AG04449 (cell line): ENCODE measurements at regions not wholly inside any gene's neighbourhood (a gene's known extent, or its start where the extent isn't known, plus 50 kb on each side); places are given as distances from the start of the nearest gene placed in this dataset.

ENCODE experiments used
- CTCF ChIA-PET: fragments of 350-600 bp; formaldehyde crosslinking; extraction: SDS; loops from one replicate; lab custom pipeline; 2021; ENCODE audit warnings: antibody characterized with exemption; lab: Yijun Ruan, JAX
- POLR2A ChIA-PET: fragments of 400-600, 350-600 bp; formaldehyde crosslinking; extraction: SDS; loops from one replicate; lab custom pipeline; 2020; ENCODE audit warnings: antibody characterized with exemption, inconsistent platforms; lab: Yijun Ruan, JAX
- DNase-seq: peaks from one replicate; pipeline ENCODE4 v3.0.0-alpha.2; 2010; ENCODE audit warnings: low read depth, low spot score
- H3K4me3 ChIP-seq: 2 replicates; pipeline ENCODE4 v1.5.1; 2011; ENCODE audit warnings: low read depth, mild to moderate bottlenecking, control low read depth, low read length
- TF ChIP-seq, protein P1 (sequence below): IDR thresholded peaks from one replicate; pipeline ENCODE4 v1.5.1; 2011; ENCODE audit warnings: mild to moderate bottlenecking, moderate library complexity, low read length, control low read depth, inconsistent platforms; ENCODE audit not compliant: insufficient read depth; ENCODE audit errors: missing control alignments

DNA sequence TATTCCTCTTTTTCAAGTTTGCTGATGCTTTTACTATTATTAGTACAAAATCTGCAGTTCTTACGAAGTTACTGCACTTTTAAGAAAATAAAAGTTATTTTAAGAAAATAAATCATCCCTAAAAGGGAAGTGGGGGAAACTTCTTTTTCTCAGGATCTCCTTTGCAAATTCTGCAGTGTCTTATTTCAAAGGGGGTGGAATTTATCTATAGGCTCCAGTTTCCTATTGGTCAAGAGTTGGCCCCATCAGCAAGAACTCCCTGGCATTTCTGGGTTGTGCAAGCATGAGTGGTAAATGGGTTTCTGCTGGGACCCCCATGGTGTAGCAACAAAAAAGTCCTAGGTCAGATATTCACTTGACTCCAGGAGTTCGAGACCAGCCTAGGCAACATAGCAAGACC lies 136.3 kb upstream of the PRDM1 start:
- ChIA-PET POLR2A (no interaction called here), CTCF (interaction anchor here (0.9 kb wide), 1 partner anchor 9 kb away, joined by 3 read pairs; no protein-coding TSS in a partner anchor)
- no peak overlapping the region for H3K4me3 ChIP-seq
- TF ChIP-seq, protein P1, sequence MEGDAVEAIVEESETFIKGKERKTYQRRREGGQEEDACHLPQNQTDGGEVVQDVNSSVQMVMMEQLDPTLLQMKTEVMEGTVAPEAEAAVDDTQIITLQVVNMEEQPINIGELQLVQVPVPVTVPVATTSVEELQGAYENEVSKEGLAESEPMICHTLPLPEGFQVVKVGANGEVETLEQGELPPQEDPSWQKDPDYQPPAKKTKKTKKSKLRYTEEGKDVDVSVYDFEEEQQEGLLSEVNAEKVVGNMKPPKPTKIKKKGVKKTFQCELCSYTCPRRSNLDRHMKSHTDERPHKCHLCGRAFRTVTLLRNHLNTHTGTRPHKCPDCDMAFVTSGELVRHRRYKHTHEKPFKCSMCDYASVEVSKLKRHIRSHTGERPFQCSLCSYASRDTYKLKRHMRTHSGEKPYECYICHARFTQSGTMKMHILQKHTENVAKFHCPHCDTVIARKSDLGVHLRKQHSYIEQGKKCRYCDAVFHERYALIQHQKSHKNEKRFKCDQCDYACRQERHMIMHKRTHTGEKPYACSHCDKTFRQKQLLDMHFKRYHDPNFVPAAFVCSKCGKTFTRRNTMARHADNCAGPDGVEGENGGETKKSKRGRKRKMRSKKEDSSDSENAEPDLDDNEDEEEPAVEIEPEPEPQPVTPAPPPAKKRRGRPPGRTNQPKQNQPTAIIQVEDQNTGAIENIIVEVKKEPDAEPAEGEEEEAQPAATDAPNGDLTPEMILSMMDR = no peak
- no peak for DNase-seq

DNA sequence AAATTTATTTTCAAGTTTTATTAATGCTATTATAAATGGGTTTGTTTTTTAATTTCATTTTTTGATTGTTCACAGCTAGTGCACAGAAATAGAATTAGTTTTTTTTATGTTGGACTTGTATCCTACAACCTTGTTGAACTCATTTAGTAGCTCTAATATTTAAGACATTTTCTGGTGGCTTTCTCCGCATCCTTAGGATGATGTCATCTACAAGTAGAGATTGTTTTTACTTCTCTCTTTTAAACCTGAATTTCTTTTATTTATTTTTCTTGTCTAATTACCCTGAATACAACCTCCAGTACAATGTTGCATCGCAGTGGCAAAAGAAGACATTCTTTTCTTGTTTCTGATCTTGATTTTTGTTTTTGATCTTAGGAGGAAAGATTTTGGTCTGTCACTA lies 142.6 kb upstream of the PRDM1 start:
- no peak overlapping the region for H3K4me3 ChIP-seq
- CTCF ChIA-PET = interaction anchor here (1.3 kb wide), 1 partner anchor 10 kb away, joined by 4 read pairs; no protein-coding TSS in a partner anchor
- DNase-seq = no peak
- TF ChIP-seq, protein P1 = no peak
- POLR2A ChIA-PET = no interaction called here

DNA sequence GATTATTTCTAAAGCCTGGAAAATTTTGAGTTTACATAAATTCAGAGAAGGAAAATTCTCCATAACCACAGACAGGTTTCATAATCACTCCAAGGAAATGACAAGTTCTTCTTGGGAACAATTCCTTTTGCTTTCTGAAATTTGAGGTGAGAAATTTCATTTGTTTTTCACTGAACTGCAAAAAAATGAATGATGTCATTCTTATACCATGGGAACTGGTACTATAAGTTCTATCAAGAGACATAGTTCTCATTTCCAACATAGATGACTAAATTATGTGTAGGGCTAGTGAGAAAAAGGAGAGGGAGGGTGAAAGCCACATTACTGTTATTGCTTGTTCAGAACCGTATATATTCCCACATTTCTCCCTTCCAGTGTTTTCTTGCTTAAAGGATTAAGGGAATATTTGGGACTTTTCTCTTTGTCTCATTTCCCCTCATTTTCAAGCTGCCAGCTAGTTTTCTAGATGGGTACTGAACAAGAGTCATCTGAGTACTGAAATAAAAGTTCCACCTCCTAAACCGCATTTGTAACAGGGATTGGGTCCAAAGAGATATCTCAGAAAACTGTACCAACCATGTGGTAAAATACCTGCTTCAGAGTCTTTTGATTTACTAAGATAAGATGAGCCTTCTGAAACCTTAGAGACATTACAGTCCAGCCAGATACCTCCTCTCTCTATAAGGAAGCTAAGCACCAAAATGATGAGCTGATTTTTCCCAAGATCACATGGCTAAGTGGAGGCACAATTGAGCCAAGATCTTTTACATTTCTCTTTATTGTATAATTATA lies 144.3 kb upstream of the PRDM1 start:
- no peak overlapping the region for H3K4me3 ChIP-seq
- DNase-seq = peak; percentile 10
- TF ChIP-seq, protein P1 = no peak
- ChIA-PET CTCF (interaction anchor here (1.2 to 1.4 kb wide), 2 partner anchors 9 to 10 kb away, joined by 3 read pairs; no protein-coding TSS in a partner anchor), POLR2A (no interaction called here)

DNA sequence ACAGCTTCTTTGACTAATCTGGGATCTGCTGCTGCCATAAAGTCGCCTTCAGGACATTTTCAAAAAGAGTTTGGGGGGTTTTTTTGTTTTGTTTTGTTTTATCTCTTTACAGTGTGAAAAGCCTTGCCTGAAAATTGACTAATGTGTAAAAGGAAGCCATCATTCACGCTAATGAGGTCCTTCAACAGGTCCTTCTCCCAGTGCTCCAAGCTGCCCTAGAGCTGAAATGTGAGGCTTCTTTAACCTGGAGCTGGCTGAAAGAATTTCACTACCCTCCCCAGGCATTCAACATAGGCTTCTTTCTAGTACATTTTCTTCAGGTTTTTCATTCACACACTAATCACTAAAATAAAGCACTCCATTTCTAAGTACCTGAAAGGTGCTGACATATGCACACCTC lies 145.1 kb upstream of the PRDM1 start:
- ChIA-PET CTCF (interaction anchor here (1.4 kb wide), 1 partner anchor 10 kb away, joined by 3 read pairs; no protein-coding TSS in a partner anchor), POLR2A (no interaction called here)
- TF ChIP-seq, protein P1 = no peak
- no peak for DNase-seq
- no peak overlapping the region for H3K4me3 ChIP-seq

DNA sequence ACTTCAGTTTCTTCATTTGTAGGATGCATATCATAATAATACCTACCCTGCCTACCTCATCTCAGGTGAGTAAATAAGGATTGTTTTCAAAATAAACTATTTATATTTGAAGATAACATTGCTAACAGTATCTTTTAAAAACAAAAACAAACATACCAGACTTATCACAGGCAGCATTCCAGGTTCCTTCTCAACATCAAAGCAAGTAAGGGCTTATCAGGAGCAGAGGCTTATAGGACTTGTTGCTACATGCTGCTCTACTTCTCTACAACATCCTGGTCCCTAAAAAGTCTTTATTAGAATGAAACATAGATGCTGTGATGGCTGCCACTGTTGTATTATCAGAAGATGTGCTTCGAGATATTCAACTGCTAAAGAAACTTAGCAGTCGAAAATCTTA lies 149.2 kb upstream of the PRDM1 start:
- ChIA-PET POLR2A (no interaction called here), CTCF (no interaction called here)
- H3K4me3 ChIP-seq = no peak overlapping the region
- no peak for DNase-seq
- TF ChIP-seq, protein P1 = no peak

DNA sequence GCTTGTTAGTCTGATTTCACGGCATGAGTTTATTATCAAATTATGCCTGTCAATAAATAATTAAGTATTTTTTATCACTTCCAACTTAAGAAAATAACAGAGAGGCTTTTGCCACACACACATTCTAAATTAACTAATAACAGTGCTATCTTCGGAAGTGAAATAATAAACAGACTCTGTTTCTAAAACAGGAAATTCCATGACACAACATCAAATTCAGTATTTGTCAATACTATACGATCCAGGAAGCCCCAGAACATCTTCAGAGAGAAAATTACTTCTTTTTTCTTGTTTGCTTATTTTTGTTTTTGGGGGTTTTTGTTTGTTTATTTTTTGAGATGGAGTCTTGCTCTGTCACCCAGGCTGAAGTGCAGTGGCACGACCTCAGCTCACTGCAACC lies 150.7 kb upstream of the PRDM1 start:
- DNase-seq = no peak
- H3K4me3 ChIP-seq = no peak overlapping the region
- TF ChIP-seq, protein P1 = no peak
- ChIA-PET CTCF (no interaction called here), POLR2A (no interaction called here)
